GM19238 (cell line): ENCODE measurements at regions not wholly inside any gene's neighbourhood (a gene's known extent, or its start where the extent isn't known, plus 50 kb on each side); places are given as distances from the start of the nearest gene placed in this dataset.

Experiments
- DNase-seq: peaks from one replicate; pipeline ENCODE4 v3.0.0; 2011; ENCODE audit warnings: low spot score; ENCODE audit not compliant: insufficient read length

DNA sequence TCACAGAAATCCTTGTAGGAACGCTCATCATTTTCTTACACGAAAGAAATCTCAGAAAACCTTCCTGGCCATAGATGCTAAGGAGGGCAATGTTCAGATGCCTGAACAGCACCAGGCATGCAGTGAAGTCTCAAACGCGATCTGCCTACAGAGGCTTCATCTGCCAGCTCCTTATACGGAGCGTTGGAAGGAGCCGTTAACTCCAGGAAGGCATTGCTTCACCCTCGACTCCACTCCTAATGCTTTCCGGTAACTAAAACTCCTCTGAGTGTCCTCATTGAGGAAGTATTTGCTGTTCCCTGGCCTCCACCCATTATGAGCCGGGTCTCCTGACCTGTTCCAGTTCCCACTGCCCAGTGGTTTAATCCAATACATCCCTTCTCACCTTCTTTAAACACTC lies 502.7 kb downstream of the BCL11B start:
- DNase-seq, result no peak

DNA sequence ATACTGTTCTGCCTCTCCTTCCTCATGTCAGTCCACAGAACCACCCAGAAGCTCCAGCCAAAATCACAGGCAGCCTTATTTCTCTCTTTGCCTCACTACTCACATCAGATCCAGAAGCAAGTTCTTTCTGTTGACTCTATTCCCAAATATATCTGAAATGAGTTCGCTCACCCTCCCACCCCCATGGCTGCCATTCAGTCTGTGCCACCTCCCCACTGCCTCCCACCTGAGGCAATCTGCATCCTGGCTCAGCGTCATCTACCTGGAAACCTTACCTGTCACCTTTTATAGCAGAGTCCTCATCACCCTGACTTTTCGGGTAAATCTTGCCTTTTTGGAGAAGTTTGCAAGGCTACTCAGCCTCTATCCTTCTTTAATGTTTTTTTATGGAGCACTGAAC lies 501.8 kb downstream of the BCL11B start:
- DNase-seq, result no peak

DNA sequence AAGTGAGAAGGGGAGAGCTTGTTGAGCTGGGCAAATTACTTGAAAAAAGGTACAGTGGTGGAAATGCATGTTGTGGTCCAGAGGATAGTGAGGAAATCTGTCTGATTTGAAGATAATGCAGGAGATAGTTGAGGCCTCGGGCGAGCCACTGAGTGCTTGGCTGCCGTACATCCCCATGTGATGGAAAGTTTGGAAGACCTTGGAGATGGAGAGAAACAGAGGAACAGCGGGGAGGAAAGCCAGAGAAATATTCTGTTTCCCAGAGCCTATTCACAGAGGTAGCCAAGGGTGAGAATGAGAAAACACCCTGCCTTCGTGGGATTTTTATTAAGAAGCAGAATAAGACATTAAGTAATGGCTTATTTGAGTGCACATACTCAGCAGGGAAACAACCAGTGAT lies 498.2 kb downstream of the BCL11B start:
- DNase-seq, result no peak

DNA sequence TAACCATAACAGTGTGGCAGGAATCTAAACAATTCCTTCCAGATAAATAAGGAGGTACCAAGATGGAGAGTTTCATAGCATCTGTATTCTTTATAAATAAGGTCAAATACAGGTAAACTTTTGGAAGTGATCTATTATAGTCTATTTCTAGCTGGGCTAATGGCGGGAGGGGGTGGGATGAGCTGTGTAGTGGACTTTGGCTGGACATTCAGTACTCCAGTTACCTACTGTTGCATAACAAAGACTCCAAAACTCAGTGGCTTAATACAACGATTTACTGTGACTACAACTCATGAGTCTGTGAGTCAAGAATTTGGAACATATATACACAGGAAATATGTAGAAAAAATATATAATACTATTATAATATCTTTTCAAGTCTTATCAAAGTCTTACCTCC lies 496.1 kb downstream of the BCL11B start:
- no peak for DNase-seq

DNA sequence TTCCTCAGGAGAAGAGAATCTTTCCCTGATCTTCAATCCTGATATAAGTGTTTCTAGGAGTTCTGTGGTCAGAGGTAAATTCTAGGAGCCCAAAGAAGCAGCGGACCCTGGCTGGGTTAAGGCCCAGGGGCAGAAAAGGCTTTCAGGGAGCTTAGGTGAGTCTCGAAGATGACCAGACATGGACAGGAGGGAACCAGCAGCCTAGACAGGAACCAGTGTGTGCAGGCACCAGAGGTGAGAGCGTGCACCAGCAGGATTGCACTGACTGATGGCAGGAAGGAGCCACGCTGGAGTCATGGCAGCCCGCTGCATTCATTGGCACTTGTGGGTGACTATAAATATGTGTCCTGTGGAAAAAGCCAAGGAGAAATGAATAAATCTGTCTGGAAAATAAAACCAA lies 489.9 kb downstream of the BCL11B start:
- DNase-seq, result no peak

DNA sequence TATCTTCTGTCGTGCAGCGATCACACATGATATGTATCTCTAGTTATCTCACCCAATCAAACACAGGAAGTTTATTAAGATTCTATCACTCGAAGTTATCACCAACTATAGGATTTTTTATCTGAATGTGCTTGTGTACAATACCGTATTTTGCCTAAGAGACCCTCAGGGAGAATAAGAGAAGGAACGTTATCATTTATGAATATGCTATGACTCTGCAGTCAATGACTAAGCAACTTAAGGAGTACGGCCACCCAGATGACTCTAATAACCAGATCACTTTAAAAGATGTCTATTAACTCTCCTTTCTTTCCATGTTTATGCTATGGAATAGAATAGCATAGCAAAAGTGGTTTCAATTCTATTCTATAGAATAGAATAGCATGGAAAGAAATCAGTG lies 486.4 kb downstream of the BCL11B start:
- no peak for DNase-seq

DNA sequence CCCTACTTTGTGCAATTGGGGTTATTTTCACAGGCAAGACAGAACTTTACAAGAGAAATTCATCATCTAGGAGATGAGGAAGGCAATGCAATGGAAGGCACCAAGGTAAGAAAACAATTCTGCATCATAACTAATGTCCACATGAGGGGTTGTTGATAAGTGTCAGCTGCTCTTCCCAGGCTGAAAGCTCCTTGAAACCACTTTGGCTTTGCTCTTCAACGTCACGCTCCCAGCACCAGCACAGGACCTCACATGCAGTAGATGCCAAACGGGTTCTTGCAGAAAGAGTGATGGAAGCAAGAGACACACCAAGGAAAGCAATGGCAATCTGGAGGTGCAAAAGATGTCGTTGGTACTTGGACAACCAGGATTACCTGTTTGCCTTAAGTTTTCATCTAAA lies 485.5 kb downstream of the BCL11B start:
- no peak for DNase-seq

DNA sequence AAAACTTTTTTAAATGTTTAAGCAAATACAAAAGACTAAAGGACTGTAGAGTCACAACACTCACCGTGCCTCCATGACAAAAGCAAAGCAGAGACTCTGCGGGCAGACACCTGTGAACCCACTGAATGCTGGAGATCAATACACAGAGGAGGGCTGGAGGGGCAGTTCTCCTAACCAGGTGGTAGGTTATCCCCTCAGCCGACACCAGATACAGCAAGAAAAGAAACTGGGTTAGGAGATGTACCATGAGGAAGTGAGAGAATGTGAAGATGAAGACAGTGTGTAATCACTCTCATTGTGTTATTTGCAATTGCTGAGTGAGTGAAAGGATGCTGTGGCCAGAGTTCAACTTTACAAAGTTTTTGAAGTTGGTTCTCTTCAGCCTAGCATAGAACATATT lies 480.3 kb downstream of the BCL11B start:
- DNase-seq, result no peak

DNA sequence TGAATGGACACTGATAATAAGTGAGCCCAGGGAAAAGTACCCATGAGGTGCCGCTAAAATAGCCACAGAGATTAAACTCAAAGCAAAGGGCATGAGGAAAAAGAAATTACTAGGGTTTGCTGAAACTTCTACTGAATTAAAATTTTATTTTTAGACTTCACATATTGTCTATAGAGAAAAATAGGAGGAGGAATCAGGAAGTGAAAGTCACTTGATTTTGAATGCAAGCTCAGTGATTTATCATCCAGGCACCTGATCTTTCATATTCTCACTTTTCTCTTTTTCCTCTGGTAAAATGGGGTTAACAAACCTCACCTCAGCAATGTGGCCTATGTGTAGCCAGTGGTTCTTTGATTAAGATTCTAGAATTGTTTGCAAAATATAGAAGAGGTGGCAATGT lies 479.8 kb downstream of the BCL11B start:
- no peak for DNase-seq

DNA sequence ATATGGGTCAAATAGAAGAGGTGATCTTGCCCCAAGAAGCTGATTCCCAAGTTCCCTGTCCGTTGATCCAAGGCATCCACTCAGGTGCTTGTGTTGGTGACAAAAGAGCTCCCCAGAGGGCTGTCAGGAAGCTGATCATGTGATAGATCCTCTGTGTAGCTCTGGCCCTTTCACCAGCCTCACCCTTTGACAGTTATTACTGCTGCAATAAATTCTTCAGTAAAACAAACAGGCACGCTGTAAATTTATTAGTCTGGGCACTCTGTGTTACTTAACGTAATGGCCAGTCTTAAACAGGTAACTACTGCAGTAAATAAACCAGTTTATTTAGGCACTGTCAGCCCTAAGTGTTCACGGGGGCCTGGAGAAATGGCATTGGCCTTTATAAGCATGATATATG lies 473.9 kb downstream of the BCL11B start:
- no peak for DNase-seq

DNA sequence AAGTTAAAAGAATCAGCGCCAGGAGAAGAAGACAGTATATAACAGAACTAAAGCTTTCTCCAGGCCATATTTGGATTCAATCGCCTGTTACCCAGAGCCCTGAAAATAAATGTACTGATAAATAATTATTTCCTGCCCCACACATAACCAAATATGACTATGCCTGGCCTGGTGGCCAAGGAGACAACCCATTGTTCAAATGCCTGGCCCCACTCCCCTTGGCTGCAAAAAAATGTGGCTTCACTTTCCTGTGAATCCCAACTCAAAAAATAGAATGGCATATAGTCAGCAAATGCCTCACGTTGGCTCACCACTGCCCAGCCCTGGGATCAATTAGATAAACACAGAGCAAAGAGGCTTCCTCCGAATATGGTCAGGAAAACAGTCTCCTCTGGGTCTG lies 472.1 kb downstream of the BCL11B start:
- no peak for DNase-seq

DNA sequence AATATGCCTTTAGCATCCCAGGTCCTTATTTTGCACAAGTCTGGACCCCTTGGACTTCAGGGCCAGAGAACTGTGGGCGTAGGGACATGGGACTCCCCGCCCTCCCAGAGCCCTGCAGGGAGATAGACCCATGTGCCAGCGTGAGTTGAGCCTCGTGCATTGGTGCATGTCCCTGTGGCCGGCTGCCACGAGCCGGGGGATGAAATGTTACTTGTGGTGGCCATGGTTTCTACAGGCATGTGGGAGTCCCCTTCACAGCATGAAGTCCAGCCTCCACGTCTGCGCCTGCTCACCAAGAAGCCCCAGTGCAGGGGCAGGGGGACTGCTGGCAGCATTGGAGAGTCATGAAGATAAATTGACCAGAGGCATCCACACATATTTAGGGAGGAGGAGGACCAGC lies 470.0 kb downstream of the BCL11B start:
- DNase-seq, result no peak

DNA sequence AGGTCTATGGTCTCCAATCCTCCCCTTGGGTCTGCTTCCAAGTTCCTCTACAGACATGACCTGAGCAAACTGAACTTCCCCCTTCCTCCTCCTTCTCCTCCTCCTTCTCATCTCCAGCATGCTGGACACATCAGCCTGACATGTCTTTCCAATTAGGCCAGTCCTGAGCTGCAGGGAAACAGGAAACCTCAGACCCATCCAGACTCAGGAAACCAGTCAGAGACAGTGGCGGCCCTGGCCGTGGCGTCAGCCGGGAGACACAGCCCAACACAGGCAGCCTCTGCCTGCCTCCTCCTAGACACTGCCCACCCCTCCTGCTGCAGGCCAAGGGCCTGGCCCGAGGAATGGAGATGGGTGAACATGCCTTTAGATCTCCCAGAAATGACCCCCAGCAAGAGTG lies 468.8 kb downstream of the BCL11B start:
- DNase-seq, result no peak

DNA sequence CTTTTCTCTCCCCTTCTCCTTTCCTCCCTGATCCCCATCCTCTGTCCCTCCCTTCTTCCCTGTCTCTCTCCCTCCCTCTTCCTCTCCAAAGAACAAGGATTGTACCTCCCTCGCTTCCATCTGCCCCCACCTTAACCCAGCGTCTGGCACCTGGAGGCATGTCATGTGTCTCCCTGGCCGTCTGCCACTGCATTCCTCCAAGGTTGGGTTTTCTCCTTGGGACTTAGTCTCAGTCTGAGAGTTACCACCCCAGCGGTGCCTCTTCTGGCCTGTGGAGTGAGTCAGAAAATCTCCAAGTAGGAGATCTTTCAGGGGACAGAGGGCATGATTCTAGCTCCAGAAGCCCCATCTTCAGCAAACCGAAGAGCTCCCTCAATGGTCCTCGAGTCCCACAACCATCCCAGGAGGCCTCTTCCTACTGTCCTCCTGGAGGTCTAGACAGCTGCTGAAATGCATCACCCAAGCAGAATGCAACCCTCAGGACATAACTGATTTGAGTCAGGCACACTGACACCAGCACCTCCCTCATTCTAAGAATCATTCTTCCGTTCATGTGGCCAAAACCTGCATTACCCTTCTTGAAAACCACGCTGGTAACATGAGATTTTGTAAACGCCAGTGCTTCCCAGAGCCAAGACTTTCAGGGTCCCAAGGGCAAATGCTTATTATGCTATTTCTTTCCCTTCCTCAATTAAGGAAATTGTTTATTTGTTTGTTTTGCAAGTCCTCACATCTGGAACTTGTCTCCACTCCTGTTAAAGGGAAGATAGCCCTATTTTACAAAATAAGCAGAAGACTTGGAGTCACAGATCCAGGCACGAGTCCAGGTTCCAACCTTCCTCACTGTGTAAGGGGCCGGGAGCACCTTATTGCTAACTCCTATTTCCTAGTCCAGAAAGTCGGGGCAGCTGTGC lies 463.2 kb downstream of the BCL11B start:
- DNase-seq, result no peak

DNA sequence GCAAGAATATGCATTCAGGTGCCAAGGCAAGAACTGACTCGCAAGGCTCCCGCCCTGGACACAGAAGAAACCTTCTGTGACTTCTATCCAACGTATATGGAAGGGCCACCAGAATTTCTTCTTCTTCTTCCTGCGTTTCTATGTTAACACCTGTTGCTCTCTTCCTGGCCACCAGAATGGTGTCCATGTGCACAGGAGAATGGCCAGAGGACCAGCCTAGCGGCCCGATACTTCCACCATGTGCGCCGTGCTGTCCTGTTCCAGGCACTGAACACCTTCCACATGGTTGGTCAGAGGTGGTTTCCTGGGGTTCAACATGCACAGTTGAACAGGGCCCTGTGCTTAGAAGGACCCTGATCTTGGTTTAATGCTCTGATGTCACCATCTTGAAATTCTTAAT lies 455.8 kb downstream of the BCL11B start:
- DNase-seq, result no peak

DNA sequence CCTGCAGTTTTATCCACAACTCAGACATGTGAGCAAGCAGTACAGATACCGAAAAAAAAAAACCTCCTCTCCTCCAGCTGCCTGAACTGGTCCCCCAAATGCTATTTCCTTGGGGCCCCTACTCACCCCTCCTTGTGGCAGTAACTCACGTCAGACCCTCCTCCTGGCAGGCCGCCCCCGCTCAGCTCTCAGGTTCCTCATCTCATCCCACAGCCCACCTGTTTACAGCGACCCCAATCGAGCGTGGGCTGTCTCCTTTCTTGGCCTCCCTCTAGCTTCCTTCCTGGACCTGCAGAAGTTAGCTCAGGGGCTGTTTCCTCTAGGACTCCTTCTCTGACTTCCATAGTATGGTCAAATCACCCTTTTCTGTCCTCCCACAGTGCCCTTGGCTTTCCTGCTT lies 455.3 kb downstream of the BCL11B start:
- no peak for DNase-seq

DNA sequence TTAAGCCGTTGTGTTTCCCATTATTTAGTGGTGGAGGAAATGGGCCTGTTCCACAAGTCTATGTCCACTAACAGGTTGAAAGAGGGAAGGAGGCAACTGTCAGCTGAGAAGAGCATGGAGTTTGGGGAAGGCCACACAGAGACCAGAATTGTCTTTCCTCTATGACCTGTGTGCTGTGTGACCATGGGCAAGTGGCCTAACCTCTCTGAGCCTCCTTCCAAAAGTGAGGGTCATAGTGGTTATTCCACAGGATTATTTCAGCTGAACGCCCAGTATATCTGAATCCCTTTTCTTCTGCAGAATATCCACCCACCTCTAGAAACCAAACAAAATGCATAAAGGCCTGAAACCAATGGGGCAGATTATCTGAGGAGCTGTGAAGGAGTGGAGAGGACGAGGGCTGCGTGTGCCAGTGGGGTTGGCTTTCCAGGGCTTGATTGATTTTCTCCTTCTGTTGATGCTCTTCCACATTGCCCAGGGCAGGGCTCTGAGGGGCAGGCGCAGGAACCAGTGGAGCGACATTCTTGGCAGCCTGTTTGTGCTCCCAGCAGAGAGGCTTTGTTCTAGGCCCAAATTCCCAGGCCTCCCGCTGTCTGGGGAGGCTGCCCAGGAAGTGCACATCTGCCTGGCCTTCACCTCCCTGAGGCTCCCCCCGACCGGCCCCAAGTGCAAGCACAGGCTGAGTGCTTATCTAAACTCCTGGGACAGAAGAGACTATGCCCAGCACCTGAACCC lies 452.7 kb downstream of the BCL11B start:
- DNase-seq, result no peak

DNA sequence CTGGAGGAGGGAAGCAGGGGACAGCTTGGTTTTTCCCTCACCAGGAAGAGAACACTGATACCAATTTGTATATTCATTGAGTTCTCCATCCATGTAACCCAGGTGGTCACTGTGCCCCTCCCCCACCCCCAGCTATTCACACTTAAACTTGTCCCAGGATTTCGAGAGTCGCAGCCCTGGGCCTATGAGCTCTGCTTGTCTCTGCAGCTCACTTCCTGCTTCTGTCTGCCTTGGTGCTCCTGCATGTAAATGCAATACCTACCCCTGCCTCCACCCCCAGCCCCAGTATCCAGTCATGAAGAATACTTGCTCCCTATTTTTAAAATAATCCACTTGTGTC lies 452.2 kb downstream of the BCL11B start:
- no peak for DNase-seq

DNA sequence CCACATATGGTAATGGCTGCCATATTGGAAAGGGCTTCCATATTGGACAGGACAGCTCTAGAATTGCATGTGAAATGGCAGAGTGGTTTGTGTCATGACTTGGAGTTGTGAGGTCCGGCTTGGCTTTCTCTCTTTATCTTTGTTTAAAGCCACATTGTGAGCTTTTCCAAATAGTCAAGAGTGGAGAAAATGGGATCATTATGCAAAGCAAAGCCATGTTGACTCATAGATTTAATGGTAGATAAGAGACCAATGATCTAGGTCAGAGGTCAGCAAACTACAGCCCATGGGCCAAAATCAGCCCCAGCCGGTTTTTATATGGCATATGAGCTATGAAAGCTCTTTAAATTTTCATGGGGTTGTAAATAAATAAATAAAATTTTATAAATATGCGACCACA lies 449.1 kb downstream of the BCL11B start:
- no peak for DNase-seq

DNA sequence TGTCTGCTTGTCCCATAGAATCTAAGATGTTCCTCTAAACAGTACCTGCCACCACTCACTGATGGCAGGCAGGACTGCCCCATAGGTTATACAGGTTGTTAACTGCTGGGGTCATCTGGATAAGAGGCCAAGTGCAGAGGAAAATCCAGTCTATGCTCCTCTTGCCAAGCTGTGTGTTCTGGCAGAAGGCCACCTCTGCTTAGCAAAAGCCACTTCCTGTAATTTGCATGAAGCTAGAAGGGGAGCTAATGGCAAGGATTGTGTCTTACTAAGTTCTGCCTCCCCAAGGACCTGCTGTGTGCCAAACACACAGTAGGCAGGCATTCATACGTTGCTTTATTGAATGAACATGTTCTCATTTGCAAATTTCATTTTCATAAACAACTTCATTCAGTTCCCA lies 445.4 kb downstream of the BCL11B start:
- no peak for DNase-seq

DNA sequence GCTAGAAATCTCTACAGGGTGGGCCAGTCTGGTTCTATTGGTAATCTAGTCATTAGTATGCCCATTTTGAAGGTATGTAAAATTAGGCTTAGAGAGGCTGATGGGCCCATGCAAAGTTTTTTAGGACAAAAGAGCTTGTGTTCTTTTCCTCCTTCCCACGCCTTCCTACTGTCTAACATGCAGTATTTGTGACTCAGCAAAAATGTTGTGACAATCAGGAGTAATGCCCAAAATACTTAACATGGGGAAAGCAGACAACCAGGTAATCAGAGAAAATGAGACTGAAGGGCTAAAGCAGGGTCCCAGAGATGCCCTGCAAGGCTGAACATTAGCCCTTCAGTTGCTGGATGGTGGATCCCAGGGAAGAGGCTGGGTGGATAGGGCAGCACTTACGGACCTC lies 437.9 kb downstream of the BCL11B start:
- DNase-seq, result no peak

DNA sequence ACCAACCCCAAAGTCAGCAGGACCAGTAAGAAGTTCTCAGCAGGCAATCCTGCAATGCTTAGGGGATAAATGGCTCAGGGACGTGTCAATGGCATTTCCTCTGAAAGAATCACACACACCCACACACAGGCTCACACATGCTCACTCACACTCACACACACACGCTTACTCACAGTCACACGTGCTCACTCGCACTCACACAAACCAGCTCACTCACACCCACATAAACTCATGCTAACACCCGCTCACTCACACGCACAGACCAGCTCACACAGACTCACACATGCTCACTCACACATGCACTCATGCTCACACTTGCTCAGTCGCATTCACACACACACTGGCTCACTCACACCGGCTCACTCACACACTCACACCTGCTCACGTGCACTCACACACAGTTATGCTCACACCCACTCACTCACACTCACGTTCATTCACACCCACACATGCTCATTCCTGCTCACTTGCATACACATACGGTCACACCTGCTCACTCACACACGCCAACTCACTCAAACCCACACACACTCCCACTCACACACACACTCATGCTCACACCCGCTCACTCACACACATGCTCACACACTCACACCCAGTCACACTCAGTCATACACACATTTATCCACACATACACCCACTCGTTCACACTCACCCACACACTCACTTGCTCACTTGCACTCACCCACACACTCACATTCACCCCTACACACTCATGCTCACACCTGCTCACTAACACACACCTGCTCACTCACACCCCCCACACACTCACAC lies 436.8 kb downstream of the BCL11B start:
- DNase-seq, result no peak

DNA sequence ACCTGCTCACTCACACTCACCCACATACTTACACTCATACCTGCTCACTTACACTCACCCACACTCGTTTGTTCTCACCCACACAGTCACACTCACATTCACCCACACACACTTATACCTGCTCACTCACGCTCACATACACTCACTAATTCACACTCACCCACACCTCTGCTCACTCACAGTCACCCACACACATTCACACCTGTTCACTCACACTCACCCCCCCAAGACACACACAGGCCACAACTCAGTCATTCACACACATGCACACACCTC lies 436.2 kb downstream of the BCL11B start:
- no peak for DNase-seq
